A549 (cell line): ENCODE measurements at regions not wholly inside any gene's neighbourhood (a gene's known extent, or its start where the extent isn't known, plus 50 kb on each side); places are given as distances from the start of the nearest gene placed in this dataset.

Experiments used
- ATAC-seq, 2 experiments: fragments of 200-7000 bp in 1 of 2; fragments of >200 bp in 1 of 2; cut with Nextera tagmentation in 1 of 2; cut with Tn5 transposase in 1 of 2; 3 replicates each; pipeline versions ENCODE4 v1.8.0 to v1.9.1; 2018 to 2020; ENCODE audit warnings: mild to moderate bottlenecking in 1 of 2, moderate library complexity in 1 of 2
- CTCF ChIA-PET: fragments of 300-600 bp; sonication (Branson Sonifier 250); formaldehyde crosslinking; extraction: SDS; loops from one replicate; lab custom pipeline; 2021; ENCODE audit warnings: antibody characterized with exemption, inconsistent platforms; lab: Yijun Ruan, JAX
- POLR2A ChIA-PET: fragments of 350-600 bp; formaldehyde crosslinking; extraction: SDS; loops from one replicate; lab custom pipeline; 2021; ENCODE audit warnings: antibody characterized with exemption, inconsistent platforms; lab: Yijun Ruan, JAX
- DNase-seq, 2 experiments: peaks; one replicate each; pipeline versions ENCODE4 v3.0.0 to v3.0.0-alpha.2; 2011 to 2016; ENCODE audit warnings: low read depth in 1 of 2, low spot score in 1 of 2
- FAIRE-seq: peaks from 2 replicates; lab custom pipeline; 2011; peaks lifted over from hg19 to GRCh38; lab: Jason Lieb, UNC
- H3K27ac ChIP-seq, 2 experiments: fragments of >200 bp; sonication (Bioruptor Twin); formaldehyde crosslinking; 3 replicates each; pipeline ENCODE4 v1.5.1; 2016 to 2017
- H3K4me1 ChIP-seq: fragments of >200 bp; sonication (Bioruptor Twin); formaldehyde crosslinking; 3 replicates; pipeline ENCODE4 v1.6.1; 2016
- H3K4me2 ChIP-seq: fragments of >200 bp; sonication (Bioruptor Twin); formaldehyde crosslinking; 3 replicates; pipeline ENCODE4 v1.6.1; 2016
- H3K4me3 ChIP-seq: fragments of >200 bp; sonication (Bioruptor Twin); formaldehyde crosslinking; 3 replicates; pipeline ENCODE4 v1.5.1; 2016
- H3K9me3 ChIP-seq: fragments of >200 bp; sonication (Bioruptor Twin); formaldehyde crosslinking; 3 replicates; pipeline ENCODE4 v1.6.1; 2016
- ATOH8 ChIP-seq: fragments of 250-450 bp; sonication (Bioruptor Pico); IDR thresholded peaks from 2 replicates; pipeline ENCODE4 v1.5.0; 2020; ENCODE audit warnings: low read depth, mild to moderate bottlenecking, moderate library complexity
- CBX2 ChIP-seq: fragments of 200-600 bp; sonication (generic); IDR thresholded peaks from 2 replicates; pipeline ENCODE4 v1.6.1; 2016; ENCODE audit warnings: low read depth, mild to moderate bottlenecking, borderline replicate concordance
- CEBPB ChIP-seq, 2 experiments: fragments of >200 bp in 1 of 2; sonication (Bioruptor Twin) in 1 of 2; formaldehyde crosslinking in 1 of 2; IDR thresholded peaks; 2 replicates each; pipeline ENCODE4 v1.6.1; 2012 to 2016
- CHD4 ChIP-seq: fragments of 200-600 bp; sonication (generic); IDR thresholded peaks from 2 replicates; pipeline ENCODE4 v1.6.1; 2016; ENCODE audit warnings: antibody characterized with exemption, mild to moderate bottlenecking, borderline replicate concordance
- CTCF ChIP-seq: fragments of >200 bp; sonication (Bioruptor Twin); formaldehyde crosslinking; IDR thresholded peaks from 3 replicates; pipeline ENCODE4 v1.5.1; 2016
- ELK1 ChIP-seq: fragments of 150-350 bp; IDR thresholded peaks from 2 replicates; pipeline ENCODE4 v1.6.1; 2014; ENCODE audit warnings: low read depth, mild to moderate bottlenecking, low read length
- EP300 ChIP-seq, 2 experiments: fragments of >200 bp; sonication (Bioruptor Twin); formaldehyde crosslinking; IDR thresholded peaks; 2 replicates in 1 of 2; 3 replicates in 1 of 2; pipeline ENCODE4 v1.6.1; 2016 to 2017
- FOSL2 ChIP-seq, 2 experiments: fragments of 450-650 bp in 1 of 2; fragments of >200 bp in 1 of 2; sonication (Bioruptor Twin) in 1 of 2; formaldehyde crosslinking; IDR thresholded peaks; 2 replicates each; pipeline versions ENCODE4 v1.5.0 to v1.6.1; 2016 to 2020; ENCODE audit warnings: mild to moderate bottlenecking in 1 of 2, moderate library complexity in 1 of 2
- HDAC2 ChIP-seq: fragments of 200-600 bp; sonication (generic); IDR thresholded peaks from 2 replicates; pipeline ENCODE4 v1.6.1; 2016
- HOXA7 ChIP-seq: fragments of 250-450 bp; sonication (Bioruptor Pico); IDR thresholded peaks from 2 replicates; pipeline ENCODE4 v1.5.0; 2020; ENCODE audit warnings: mild to moderate bottlenecking, moderate library complexity
- HOXB13 ChIP-seq: fragments of 250-450 bp; sonication (Bioruptor Pico); IDR thresholded peaks from 2 replicates; pipeline ENCODE4 v1.5.0; 2020; ENCODE audit warnings: low read depth, mild to moderate bottlenecking, moderate library complexity
- KDM1A ChIP-seq: fragments of 200-600 bp; sonication (generic); IDR thresholded peaks from 2 replicates; pipeline ENCODE4 v1.6.1; 2016; ENCODE audit warnings: low read depth, mild to moderate bottlenecking
- KDM5A ChIP-seq: fragments of 200-600 bp; sonication (generic); IDR thresholded peaks from 2 replicates; pipeline ENCODE4 v1.6.1; 2016; ENCODE audit warnings: antibody characterized with exemption, mild to moderate bottlenecking
- MAFK ChIP-seq: fragments of 450-650 bp; IDR thresholded peaks from 2 replicates; pipeline ENCODE4 v1.6.1; 2014; ENCODE audit not compliant: partially characterized antibody
- MYC ChIP-seq: IDR thresholded peaks from 2 replicates; pipeline ENCODE4 v1.6.1; 2012; ENCODE audit warnings: mild to moderate bottlenecking, inconsistent platforms, low read length, improper control_type of control experiment, borderline replicate concordance
- NFE2L2 ChIP-seq: fragments of 150-350 bp; conservative IDR thresholded peaks from 2 replicates; pipeline ENCODE4 v1.6.1; 2014; ENCODE audit warnings: low read length
- NPAS2 ChIP-seq: fragments of 250-450 bp; sonication (Bioruptor Pico); IDR thresholded peaks from 2 replicates; pipeline ENCODE4 v1.8.0; 2022; ENCODE audit warnings: mild to moderate bottlenecking, moderate library complexity, borderline replicate concordance
- PBX3 ChIP-seq: IDR thresholded peaks from 2 replicates; pipeline ENCODE4 v1.6.1; 2012
- PHF8 ChIP-seq: fragments of 200-600 bp; sonication (generic); IDR thresholded peaks from 2 replicates; pipeline ENCODE4 v1.6.1; 2016; ENCODE audit warnings: low read depth, mild to moderate bottlenecking, antibody characterized with exemption, moderate library complexity, borderline replicate concordance
- POLR2A ChIP-seq: IDR thresholded peaks from 2 replicates; pipeline ENCODE4 v1.6.1; 2012; ENCODE audit warnings: mild to moderate bottlenecking, low read length
- RCOR1 ChIP-seq: fragments of 150-350 bp; IDR thresholded peaks from 2 replicates; pipeline ENCODE4 v1.6.1; 2014; ENCODE audit warnings: antibody characterized with exemption, low read length, low read depth
- REST ChIP-seq: fragments of 200-600 bp; sonication (generic); IDR thresholded peaks from 2 replicates; pipeline ENCODE4 v1.6.1; 2016; ENCODE audit warnings: antibody characterized with exemption, mild to moderate bottlenecking, moderate library complexity
- RNF2 ChIP-seq: fragments of 200-600 bp; sonication (generic); IDR thresholded peaks from 2 replicates; pipeline ENCODE4 v1.6.1; 2016; ENCODE audit warnings: low read depth, mild to moderate bottlenecking, antibody characterized with exemption, moderate library complexity, borderline replicate concordance
- SREBF2 ChIP-seq: fragments of 450-650 bp; IDR thresholded peaks from 2 replicates; pipeline ENCODE4 v1.6.1; 2014; ENCODE audit warnings: mild to moderate bottlenecking, moderate library complexity
- TFCP2L1 ChIP-seq: fragments of 250-450 bp; sonication (Bioruptor Pico); IDR thresholded peaks from 2 replicates; pipeline ENCODE4 v1.5.0; 2021; ENCODE audit warnings: mild to moderate bottlenecking
- USF2 ChIP-seq: fragments of 450-650 bp; IDR thresholded peaks from 2 replicates; pipeline ENCODE4 v1.6.1; 2014; ENCODE audit warnings: antibody characterized with exemption
- ZFP36 ChIP-seq: fragments of 450-650 bp; IDR thresholded peaks from 2 replicates; pipeline ENCODE4 v1.6.1; 2014; ENCODE audit warnings: borderline replicate concordance; ENCODE audit not compliant: partially characterized antibody
- WGBS: methylation state at CpG from one replicate; pipeline ENCODE4 v1.1.6; 2017; ENCODE audit errors: missing lambda C conversion rate; 5-methylcytosine and 5-hydroxymethylcytosine counted together

- no peak overlapping the region for H3K27ac ChIP-seq
- ChIA-PET CTCF (interaction anchor here (1.2 kb wide), 1 partner anchor 11 kb away, joined by 4 read pairs; no protein-coding TSS in a partner anchor), POLR2A (no interaction called here)
- no peak overlapping the region for H3K4me2 ChIP-seq
- no peak for FAIRE-seq
- H3K4me1 ChIP-seq = no peaks in the 10 kb centered on the region
- no peak for ATAC-seq
- H3K9me3 ChIP-seq = no peaks in the 10 kb centered on the region
- DNase-seq = no peak
- TF ChIP-seq ELK1 (no peak), HOXA7 (CRISPR knock-in tag) (no peak), NPAS2 (CRISPR knock-in tag) (no peak), CBX2 (no peak), EP300 (IDR thresholded peaks at IDR 0.05) (no peak), HOXB13 (CRISPR knock-in tag) (no peak), HDAC2 (no peak), MAFK (no peak), SREBF2 (no peak), KDM1A (no peak), KDM5A (no peak)
- TF ChIP-seq, all 56 proteins: peak for 0
- H3K4me3 ChIP-seq = no peak overlapping the region
These were observed 388.0 kb downstream of the SPRY1 start for GRCh38 chr4:123784626-123785025.

GRCh38 chr4:123785538-123785937, 388.9 kb downstream of the SPRY1 start:
- POLR2A ChIA-PET = no interaction called here
- TF ChIP-seq CTCF (no peak), PBX3 (no peak), REST (no peak), KDM1A (no peak), TFCP2L1 (no peak), POLR2A (no peak), HDAC2 (no peak), CHD4 (no peak), MYC (no peak), FOSL2 (IDR thresholded peaks at IDR 0.05) (no peak), FOSL2 (CRISPR knock-in tag; IDR thresholded peaks at IDR 0.05) (no peak), ZFP36 (no peak), PHF8 (no peak), NFE2L2 (no peak), USF2 (no peak), HOXB13 (CRISPR knock-in tag) (no peak), ATOH8 (CRISPR knock-in tag) (no peak), RNF2 (no peak), HOXA7 (CRISPR knock-in tag) (no peak), RCOR1 (no peak), CEBPB (IDR thresholded peaks at IDR 0.05) (no peak)
- H3K4me1 ChIP-seq = no peaks in the 10 kb centered on the region
- no peak overlapping the region for H3K27ac ChIP-seq
- no peak for FAIRE-seq
- no peak overlapping the region for H3K4me3 ChIP-seq
- DNase-seq = no peak
- no peak overlapping the region for H3K4me2 ChIP-seq
- H3K9me3 ChIP-seq = no peaks in the 10 kb centered on the region
- WGBS = 21% methylated on average over 3 of the region's 3 CpGs
- CTCF ChIA-PET = no interaction called here
- ATAC-seq = no peak
